HEK293 (cell line): ENCODE measurements at regions not wholly inside any gene's neighbourhood (a gene's known extent, or its start where the extent isn't known, plus 50 kb on each side); places are given as distances from the start of the nearest gene placed in this dataset.

Source experiments
- CTCF ChIA-PET: fragments of 350-600 bp; formaldehyde crosslinking; extraction: SDS; loops from one replicate; lab custom pipeline; 2021; ENCODE audit warnings: antibody characterized with exemption; lab: Yijun Ruan, JAX
- POLR2A ChIA-PET: fragments of 300-600 bp; formaldehyde crosslinking; extraction: SDS; loops from one replicate; lab custom pipeline; 2020; ENCODE audit warnings: antibody characterized with exemption, inconsistent platforms; lab: Yijun Ruan, JAX
- H3K27ac ChIP-seq: fragments of 200-500 bp; sonication (Bioruptor generic); 2 replicates; pipeline ENCODE4 v1.5.1; 2014; ENCODE audit warnings: low read depth, low read length, control low read depth, inconsistent platforms; ENCODE audit errors: extremely low read depth
- H3K36me3 ChIP-seq, 2 experiments: fragments of 200-500 bp in 1 of 2; sonication (Bioruptor generic) in 1 of 2; 1 replicate in 1 of 2; 2 replicates in 1 of 2; pipeline ENCODE4 v1.5.1; 2014 to 2017; ENCODE audit warnings: inconsistent platforms in 2 of 2, low read length in 2 of 2; ENCODE audit not compliant: control insufficient read depth in 2 of 2, insufficient read depth in 1 of 2
- H3K4me1 ChIP-seq: fragments of 200-500 bp; sonication (Bioruptor generic); 2 replicates; pipeline ENCODE4 v1.5.1; 2014; ENCODE audit warnings: mild to moderate bottlenecking, low read length, inconsistent platforms; ENCODE audit not compliant: control insufficient read depth, insufficient read depth
- H3K4me3 ChIP-seq: 2 replicates; pipeline ENCODE4 v1.5.1; 2011; ENCODE audit warnings: low read depth, mild to moderate bottlenecking, control low read depth, low read length, moderate library complexity
- H3K9me3 ChIP-seq: fragments of 200-500 bp; sonication (Bioruptor generic); 2 replicates; pipeline ENCODE4 v1.5.1; 2014; ENCODE audit warnings: low read depth, low read length, inconsistent platforms; ENCODE audit not compliant: control insufficient read depth, insufficient read depth
- TRIM28 ChIP-seq: IDR thresholded peaks from 2 replicates; pipeline ENCODE4 v1.6.1; 2011; ENCODE audit warnings: low read length, control low read depth, borderline replicate concordance
- YY1 ChIP-seq: fragments of 450-650 bp; formaldehyde crosslinking; IDR thresholded peaks from 2 replicates; pipeline ENCODE4 v1.5.1; 2018; ENCODE audit warnings: missing biosample characterization, missing genetic modification characterization
- ZNF10 ChIP-seq: fragments of 450-650 bp; formaldehyde crosslinking; IDR thresholded peaks from 2 replicates; pipeline ENCODE4 v1.5.1; 2017; ENCODE audit warnings: missing biosample characterization, missing genetic modification characterization
- ZNF121 ChIP-seq: fragments of 450-650 bp; formaldehyde crosslinking; IDR thresholded peaks from 2 replicates; pipeline ENCODE4 v1.5.1; 2016; ENCODE audit warnings: missing biosample characterization, missing genetic modification characterization
- ZNF221 ChIP-seq: fragments of 450-650 bp; formaldehyde crosslinking; IDR thresholded peaks from 2 replicates; pipeline ENCODE4 v1.5.1; 2017; ENCODE audit warnings: missing biosample characterization, missing genetic modification characterization, borderline replicate concordance
- ZNF600 ChIP-seq: fragments of 450-650 bp; formaldehyde crosslinking; IDR thresholded peaks from 2 replicates; pipeline ENCODE4 v1.5.1; 2016; ENCODE audit warnings: missing biosample characterization, missing genetic modification characterization
- ZNF624 ChIP-seq: fragments of 450-650 bp; formaldehyde crosslinking; IDR thresholded peaks from 2 replicates; pipeline ENCODE4 v1.5.1; 2017; ENCODE audit warnings: missing biosample characterization, missing genetic modification characterization
- ZNF660 ChIP-seq: fragments of 450-650 bp; IDR thresholded peaks from 2 replicates; pipeline ENCODE4 v1.5.1; 2018; ENCODE audit warnings: missing biosample characterization, mild to moderate bottlenecking, missing genetic modification characterization
- ZNF830 ChIP-seq: fragments of 450-650 bp; IDR thresholded peaks from 2 replicates; pipeline ENCODE4 v1.5.0; 2018; ENCODE audit warnings: missing biosample characterization, missing genetic modification characterization, low read depth, mild to moderate bottlenecking, moderate library complexity
- TF ChIP-seq, protein P1 (sequence below): fragments of 450-650 bp; formaldehyde crosslinking; optimal IDR thresholded peaks from 2 replicates; pipeline ENCODE3; 2016; ENCODE audit warnings: missing biosample characterization, mild to moderate bottlenecking, missing genetic modification characterization
- TF ChIP-seq, protein P2 (sequence below): fragments of 450-650 bp; formaldehyde crosslinking; conservative IDR thresholded peaks from 2 replicates; pipeline ENCODE4 v1.5.1; 2016; ENCODE audit warnings: low read depth, missing biosample characterization, missing genetic modification characterization
- TF ChIP-seq, protein P3 (sequence below): sonication (generic); formaldehyde crosslinking; IDR thresholded peaks from 2 replicates; pipeline ENCODE4 v1.8.1; 2022; ENCODE audit warnings: mild to moderate bottlenecking, moderate library complexity, missing genetic modification reagents
- TF ChIP-seq, protein P4 (sequence below): fragments of 450-650 bp; formaldehyde crosslinking; IDR thresholded peaks from 2 replicates; pipeline ENCODE4 v1.5.1; 2017; ENCODE audit warnings: missing biosample characterization, missing genetic modification characterization
- TF ChIP-seq, protein P5 (sequence below): fragments of 450-650 bp; formaldehyde crosslinking; IDR thresholded peaks from 2 replicates; pipeline ENCODE4 v1.5.1; 2016; ENCODE audit warnings: missing biosample characterization, missing genetic modification characterization, borderline replicate concordance

DNA sequence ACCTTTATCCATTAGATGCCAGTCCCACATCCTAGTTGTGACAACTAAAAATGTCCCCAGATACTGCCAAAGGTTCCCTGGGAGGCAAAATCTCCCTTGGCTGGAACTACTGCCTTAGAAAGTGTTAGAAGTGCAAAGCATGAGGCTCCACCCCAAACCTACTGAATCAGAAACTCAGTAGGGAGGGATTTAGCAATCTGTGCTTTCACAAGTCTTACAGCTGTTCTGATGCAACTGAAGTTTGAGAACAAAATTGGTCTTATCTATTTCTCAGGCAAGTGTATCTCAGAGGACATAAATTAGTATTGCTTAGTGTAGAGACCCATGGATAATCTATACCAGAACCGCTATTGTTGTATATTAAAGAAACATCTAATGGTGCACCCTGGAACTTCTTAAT lies 70.2 kb downstream of the CLDN1 start:
- H3K9me3 ChIP-seq, result no peaks in the 10 kb centered on the region
- H3K4me3 ChIP-seq, result no peak overlapping the region
- ChIA-PET CTCF (interaction anchor here (0.6 kb wide), 1 partner anchor 71 kb away, joined by 3 read pairs; no protein-coding TSS in a partner anchor), POLR2A (no interaction called here)
- H3K36me3 ChIP-seq, result no peaks in the 10 kb centered on the region
- no peak for TF ChIP-seq TRIM28
- TF ChIP-seq, protein P1, sequence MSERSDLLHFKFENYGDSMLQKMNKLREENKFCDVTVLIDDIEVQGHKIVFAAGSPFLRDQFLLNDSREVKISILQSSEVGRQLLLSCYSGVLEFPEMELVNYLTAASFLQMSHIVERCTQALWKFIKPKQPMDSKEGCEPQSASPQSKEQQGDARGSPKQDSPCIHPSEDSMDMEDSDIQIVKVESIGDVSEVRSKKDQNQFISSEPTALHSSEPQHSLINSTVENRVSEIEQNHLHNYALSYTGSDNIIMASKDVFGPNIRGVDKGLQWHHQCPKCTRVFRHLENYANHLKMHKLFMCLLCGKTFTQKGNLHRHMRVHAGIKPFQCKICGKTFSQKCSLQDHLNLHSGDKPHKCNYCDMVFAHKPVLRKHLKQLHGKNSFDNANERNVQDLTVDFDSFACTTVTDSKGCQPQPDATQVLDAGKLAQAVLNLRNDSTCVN (tag by site-specific recombination), result no peak
- TF ChIP-seq, protein P2, sequence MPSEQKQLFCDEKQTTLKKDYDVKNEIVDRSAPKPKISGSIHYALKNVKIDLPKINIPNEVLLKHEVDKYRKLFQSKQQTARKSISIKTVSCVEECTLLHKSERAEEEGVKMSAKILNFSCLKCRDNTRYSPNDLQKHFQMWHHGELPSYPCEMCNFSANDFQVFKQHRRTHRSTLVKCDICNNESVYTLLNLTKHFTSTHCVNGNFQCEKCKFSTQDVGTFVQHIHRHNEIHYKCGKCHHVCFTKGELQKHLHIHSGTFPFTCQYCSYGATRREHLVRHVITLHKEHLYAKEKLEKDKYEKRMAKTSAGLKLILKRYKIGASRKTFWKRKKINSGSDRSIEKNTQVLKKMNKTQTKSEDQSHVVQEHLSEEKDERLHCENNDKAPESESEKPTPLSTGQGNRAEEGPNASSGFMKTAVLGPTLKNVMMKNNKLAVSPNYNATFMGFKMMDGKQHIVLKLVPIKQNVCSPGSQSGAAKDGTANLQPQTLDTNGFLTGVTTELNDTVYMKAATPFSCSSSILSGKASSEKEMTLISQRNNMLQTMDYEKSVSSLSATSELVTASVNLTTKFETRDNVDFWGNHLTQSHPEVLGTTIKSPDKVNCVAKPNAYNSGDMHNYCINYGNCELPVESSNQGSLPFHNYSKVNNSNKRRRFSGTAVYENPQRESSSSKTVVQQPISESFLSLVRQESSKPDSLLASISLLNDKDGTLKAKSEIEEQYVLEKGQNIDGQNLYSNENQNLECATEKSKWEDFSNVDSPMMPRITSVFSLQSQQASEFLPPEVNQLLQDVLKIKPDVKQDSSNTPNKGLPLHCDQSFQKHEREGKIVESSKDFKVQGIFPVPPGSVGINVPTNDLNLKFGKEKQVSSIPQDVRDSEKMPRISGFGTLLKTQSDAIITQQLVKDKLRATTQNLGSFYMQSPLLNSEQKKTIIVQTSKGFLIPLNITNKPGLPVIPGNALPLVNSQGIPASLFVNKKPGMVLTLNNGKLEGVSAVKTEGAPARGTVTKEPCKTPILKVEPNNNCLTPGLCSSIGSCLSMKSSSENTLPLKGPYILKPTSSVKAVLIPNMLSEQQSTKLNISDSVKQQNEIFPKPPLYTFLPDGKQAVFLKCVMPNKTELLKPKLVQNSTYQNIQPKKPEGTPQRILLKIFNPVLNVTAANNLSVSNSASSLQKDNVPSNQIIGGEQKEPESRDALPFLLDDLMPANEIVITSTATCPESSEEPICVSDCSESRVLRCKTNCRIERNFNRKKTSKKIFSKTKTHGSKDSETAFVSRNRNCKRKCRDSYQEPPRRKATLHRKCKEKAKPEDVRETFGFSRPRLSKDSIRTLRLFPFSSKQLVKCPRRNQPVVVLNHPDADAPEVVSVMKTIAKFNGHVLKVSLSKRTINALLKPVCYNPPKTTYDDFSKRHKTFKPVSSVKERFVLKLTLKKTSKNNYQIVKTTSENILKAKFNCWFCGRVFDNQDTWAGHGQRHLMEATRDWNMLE, result no peak
- TF ChIP-seq ZNF660 (tag by site-specific recombination), result no peak
- no peak for TF ChIP-seq ZNF221 (tag by site-specific recombination)
- no peak for TF ChIP-seq ZNF830 (tag by site-specific recombination)
- TF ChIP-seq ZNF121 (tag by site-specific recombination), result no peak
- H3K4me1 ChIP-seq, result no peaks in the 10 kb centered on the region
- no peak overlapping the region for H3K27ac ChIP-seq

DNA sequence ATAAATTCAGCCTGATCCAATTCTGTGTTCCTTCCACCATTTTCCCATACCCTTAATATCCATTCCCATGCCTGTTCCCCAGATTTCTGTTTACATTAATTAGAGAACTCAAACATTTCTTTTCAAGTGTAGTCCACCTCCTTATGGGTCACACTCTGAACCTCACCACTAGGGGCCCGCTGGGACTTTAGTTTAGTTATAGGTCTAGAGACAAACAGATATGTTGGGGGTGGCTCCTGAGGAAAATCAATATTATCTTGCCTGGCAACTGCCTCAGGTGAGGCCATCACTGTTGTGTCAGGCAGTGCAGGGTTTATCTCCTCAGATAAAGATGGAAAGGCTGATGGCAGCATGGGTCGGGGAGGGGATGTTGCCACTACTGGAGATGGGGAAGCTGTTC lies 72.8 kb downstream of the CLDN1 start:
- POLR2A ChIA-PET, result no interaction called here
- H3K4me3 ChIP-seq, result no peak overlapping the region
- no peaks in the 10 kb centered on the region for H3K4me1 ChIP-seq
- H3K9me3 ChIP-seq, result no peaks in the 10 kb centered on the region
- TF ChIP-seq YY1, result no peak
- TF ChIP-seq, protein P3, sequence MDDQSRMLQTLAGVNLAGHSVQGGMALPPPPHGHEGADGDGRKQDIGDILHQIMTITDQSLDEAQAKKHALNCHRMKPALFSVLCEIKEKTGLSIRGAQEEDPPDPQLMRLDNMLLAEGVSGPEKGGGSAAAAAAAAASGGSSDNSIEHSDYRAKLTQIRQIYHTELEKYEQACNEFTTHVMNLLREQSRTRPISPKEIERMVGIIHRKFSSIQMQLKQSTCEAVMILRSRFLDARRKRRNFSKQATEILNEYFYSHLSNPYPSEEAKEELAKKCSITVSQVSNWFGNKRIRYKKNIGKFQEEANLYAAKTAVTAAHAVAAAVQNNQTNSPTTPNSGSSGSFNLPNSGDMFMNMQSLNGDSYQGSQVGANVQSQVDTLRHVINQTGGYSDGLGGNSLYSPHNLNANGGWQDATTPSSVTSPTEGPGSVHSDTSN (CRISPR knock-in tag), result no peak
- H3K27ac ChIP-seq, result no peak overlapping the region
- CTCF ChIA-PET, result no interaction called here
- H3K36me3 ChIP-seq, result no peaks in the 10 kb centered on the region

DNA sequence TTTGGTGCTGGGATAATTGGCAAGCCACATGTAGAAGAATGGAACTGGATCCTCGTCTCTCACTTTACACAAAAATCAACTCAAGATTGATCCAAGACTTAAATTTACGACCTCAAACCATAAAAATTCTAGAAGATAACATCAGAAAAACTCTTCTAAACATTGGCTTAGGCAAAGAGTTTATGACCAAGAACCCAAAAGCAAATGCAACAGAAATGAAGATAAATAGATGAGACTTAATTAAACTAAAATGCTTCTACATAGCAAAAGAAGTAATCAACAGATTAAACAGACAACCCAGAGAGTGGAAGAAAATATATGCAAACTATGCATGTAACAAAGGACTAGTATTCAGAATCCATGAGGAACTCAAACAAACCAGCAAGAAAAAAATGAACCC lies 80.1 kb downstream of the CLDN1 start:
- TF ChIP-seq, protein P4, sequence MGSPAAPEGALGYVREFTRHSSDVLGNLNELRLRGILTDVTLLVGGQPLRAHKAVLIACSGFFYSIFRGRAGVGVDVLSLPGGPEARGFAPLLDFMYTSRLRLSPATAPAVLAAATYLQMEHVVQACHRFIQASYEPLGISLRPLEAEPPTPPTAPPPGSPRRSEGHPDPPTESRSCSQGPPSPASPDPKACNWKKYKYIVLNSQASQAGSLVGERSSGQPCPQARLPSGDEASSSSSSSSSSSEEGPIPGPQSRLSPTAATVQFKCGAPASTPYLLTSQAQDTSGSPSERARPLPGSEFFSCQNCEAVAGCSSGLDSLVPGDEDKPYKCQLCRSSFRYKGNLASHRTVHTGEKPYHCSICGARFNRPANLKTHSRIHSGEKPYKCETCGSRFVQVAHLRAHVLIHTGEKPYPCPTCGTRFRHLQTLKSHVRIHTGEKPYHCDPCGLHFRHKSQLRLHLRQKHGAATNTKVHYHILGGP (tag by site-specific recombination), result no peak
- TF ChIP-seq ZNF600 (tag by site-specific recombination), result no peak
- no peak for TF ChIP-seq ZNF624 (tag by site-specific recombination)
- TF ChIP-seq, protein P5, sequence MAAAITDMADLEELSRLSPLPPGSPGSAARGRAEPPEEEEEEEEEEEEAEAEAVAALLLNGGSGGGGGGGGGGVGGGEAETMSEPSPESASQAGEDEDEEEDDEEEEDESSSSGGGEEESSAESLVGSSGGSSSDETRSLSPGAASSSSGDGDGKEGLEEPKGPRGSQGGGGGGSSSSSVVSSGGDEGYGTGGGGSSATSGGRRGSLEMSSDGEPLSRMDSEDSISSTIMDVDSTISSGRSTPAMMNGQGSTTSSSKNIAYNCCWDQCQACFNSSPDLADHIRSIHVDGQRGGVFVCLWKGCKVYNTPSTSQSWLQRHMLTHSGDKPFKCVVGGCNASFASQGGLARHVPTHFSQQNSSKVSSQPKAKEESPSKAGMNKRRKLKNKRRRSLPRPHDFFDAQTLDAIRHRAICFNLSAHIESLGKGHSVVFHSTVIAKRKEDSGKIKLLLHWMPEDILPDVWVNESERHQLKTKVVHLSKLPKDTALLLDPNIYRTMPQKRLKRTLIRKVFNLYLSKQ (tag by site-specific recombination), result no peak
- TF ChIP-seq ZNF10 (tag by site-specific recombination), result no peak
- Histone ChIP-seq H3K9me3 (no peaks in the 10 kb centered on the region), H3K36me3 (no peaks in the 10 kb centered on the region), H3K27ac (no peak overlapping the region), H3K4me1 (no peaks in the 10 kb centered on the region), H3K4me3 (no peak overlapping the region)
- ChIA-PET CTCF (no interaction called here), POLR2A (no interaction called here)
